HCT116 (cell line): ENCODE measurements at regions not wholly inside any gene's neighbourhood (a gene's known extent, or its start where the extent isn't known, plus 50 kb on each side); places are given as distances from the start of the nearest gene placed in this dataset.

ENCODE experiments used
- ATAC-seq: fragments of 200-7000 bp; cut with Tn5 transposase; 2 replicates; pipeline ENCODE4 v1.9.1; 2020; ENCODE audit warnings: mild to moderate bottlenecking, moderate library complexity
- BruUV-seq: library from RNA; stranded (reverse); fragments of 400-500 nt; replicated peaks from 2 replicates; lab custom pipeline; 2021; lab: Mats Ljungman, UMichigan
- CTCF ChIA-PET: fragments of 300-600 bp; sonication (Branson Sonifier 250); formaldehyde crosslinking; loops from one replicate; lab custom pipeline; 2021; ENCODE audit warnings: antibody characterized with exemption; lab: Charles Lee
- POLR2A ChIA-PET: fragments of 300-600, 350-600 bp; sonication (Branson Sonifier 250); formaldehyde crosslinking; loops from one replicate; lab custom pipeline; 2021; ENCODE audit warnings: antibody characterized with exemption; lab: Charles Lee
- RAD21 ChIA-PET, 2 experiments: fragments of 300-600 bp; sonication (Branson Sonifier 250); formaldehyde crosslinking; loops; one replicate each; lab custom pipeline; 2023; ENCODE audit warnings: low total read pairs in 2 of 2; ENCODE audit not compliant: uncharacterized antibody in 2 of 2, unreplicated experiment in 2 of 2, low non-redundant PET in 1 of 2; lab: Charles Lee
- DNase-seq: peaks from one replicate; pipeline ENCODE4 v3.0.0-alpha.2; 2010; ENCODE audit warnings: low read depth, low spot score
- H2AFZ ChIP-seq: fragments of 200-600 bp; shearing (Covaris generic), sonication (generic); 2 replicates; pipeline ENCODE4 v1.6.1; 2017; ENCODE audit warnings: low read depth, mixed run types, mixed read lengths, antibody characterized with exemption, low read length; ENCODE audit not compliant: poor library complexity, severe bottlenecking
- H3K27ac ChIP-seq: 2 replicates; pipeline ENCODE4 v1.5.1; 2012; ENCODE audit warnings: low read depth, low read length
- H3K27me3 ChIP-seq: fragments of 200-600 bp; sonication (generic); 2 replicates; pipeline ENCODE4 v1.6.1; 2016; ENCODE audit warnings: mixed run types, low read length, mixed read lengths; ENCODE audit not compliant: insufficient read depth
- H3K36me3 ChIP-seq, 2 experiments: fragments of 200-500 bp in 1 of 2; fragments of 200-600 bp in 1 of 2; sonication (Bioruptor generic) in 1 of 2; sonication (generic) in 1 of 2; 2 replicates each; pipeline versions ENCODE4 v1.5.1 to v1.6.1; 2014 to 2016; ENCODE audit warnings: low read length in 2 of 2, inconsistent platforms in 1 of 2, mixed read lengths in 1 of 2, mixed run types in 1 of 2; ENCODE audit not compliant: insufficient read depth in 2 of 2, control insufficient read depth in 1 of 2
- H3K4me1 ChIP-seq, 2 experiments: fragments of 200-600 bp in 1 of 2; sonication (generic) in 1 of 2; 2 replicates each; pipeline versions ENCODE4 v1.5.1 to v1.6.1; 2012 to 2017; ENCODE audit warnings: low read length in 2 of 2, inconsistent platforms in 1 of 2, mild to moderate bottlenecking in 1 of 2, mixed read lengths in 1 of 2, mixed run types in 1 of 2, moderate library complexity in 1 of 2; ENCODE audit not compliant: insufficient read depth in 2 of 2, control insufficient read depth in 1 of 2
- H3K4me2 ChIP-seq: fragments of 200-600 bp; sonication (generic); 2 replicates; pipeline ENCODE4 v1.6.1; 2017; ENCODE audit warnings: mixed run types, low read length, mixed read lengths
- H3K4me3 ChIP-seq, 2 experiments: fragments of 200-600 bp in 1 of 2; sonication (generic) in 1 of 2; replicated peaks in 1 of 2; 2 replicates each; pipeline ENCODE4 v1.5.1; 2011 to 2016; ENCODE audit warnings: low read length in 2 of 2, control low read depth in 1 of 2, low read depth in 1 of 2, mild to moderate bottlenecking in 1 of 2, mixed read lengths in 1 of 2, mixed run types in 1 of 2
- H3K79me2 ChIP-seq: fragments of 200-600 bp; sonication (generic); 2 replicates; pipeline ENCODE4 v1.6.1; 2017; ENCODE audit warnings: mild to moderate bottlenecking, mixed run types, low read length, moderate library complexity, mixed read lengths; ENCODE audit not compliant: insufficient read depth
- H3K9ac ChIP-seq: fragments of 200-600 bp; sonication (generic); 2 replicates; pipeline ENCODE4 v1.6.1; 2016; ENCODE audit warnings: low read length, mixed read lengths
- H3K9me2 ChIP-seq: fragments of 200-600 bp; sonication (generic), shearing (Covaris generic); 2 replicates; pipeline ENCODE4 v1.6.1; 2017; ENCODE audit warnings: mixed run types, mild to moderate bottlenecking, moderate library complexity; ENCODE audit not compliant: insufficient read depth
- H3K9me3 ChIP-seq, 2 experiments: fragments of 200-500 bp in 1 of 2; fragments of 200-600 bp in 1 of 2; sonication (Bioruptor generic) in 1 of 2; sonication (generic) in 1 of 2; 2 replicates each; pipeline ENCODE4 v1.6.1; 2014 to 2017; ENCODE audit warnings: low read length in 2 of 2, mixed read lengths in 2 of 2, inconsistent platforms in 1 of 2, low read depth in 1 of 2, mild to moderate bottlenecking in 1 of 2, mixed run types in 1 of 2, moderate library complexity in 1 of 2; ENCODE audit not compliant: control insufficient read depth in 1 of 2, insufficient read depth in 1 of 2
- H4K20me1 ChIP-seq: fragments of 200-600 bp; sonication (generic), shearing (Covaris generic); 2 replicates; pipeline ENCODE4 v1.6.1; 2017; ENCODE audit warnings: mixed run types, mild to moderate bottlenecking, moderate library complexity; ENCODE audit not compliant: insufficient read depth
- ELF1 ChIP-seq: IDR thresholded peaks from 2 replicates; pipeline ENCODE4 v1.6.1; 2012; ENCODE audit warnings: low read depth, borderline replicate concordance
- EZH2 ChIP-seq: fragments of 200-600 bp; sonication (generic); IDR thresholded peaks from 2 replicates; pipeline ENCODE4 v1.6.1; 2017; ENCODE audit warnings: antibody characterized with exemption, mixed run types
- EZH2phosphoT487 ChIP-seq: fragments of 200-600 bp; IDR thresholded peaks from 2 replicates; pipeline ENCODE4 v1.6.1; 2018; ENCODE audit warnings: antibody characterized with exemption, borderline replicate concordance
- JUND ChIP-seq: IDR thresholded peaks from 2 replicates; pipeline ENCODE4 v1.6.1; 2012
- MAX ChIP-seq: IDR thresholded peaks from 2 replicates; pipeline ENCODE4 v1.6.1; 2012
- POLR2A ChIP-seq: IDR thresholded peaks from 2 replicates; pipeline ENCODE4 v1.7.0; 2011; ENCODE audit warnings: borderline replicate concordance; ENCODE audit not compliant: insufficient read depth, insufficient read length; ENCODE audit errors: extremely low read depth
- POLR2AphosphoS5 ChIP-seq: IDR thresholded peaks from 2 replicates; pipeline ENCODE4 v1.6.1; 2011; ENCODE audit warnings: mild to moderate bottlenecking, low read depth, low read length, moderate library complexity
- RAD21 ChIP-seq: IDR thresholded peaks from 2 replicates; pipeline ENCODE4 v1.6.1; 2012; ENCODE audit warnings: low read depth, mild to moderate bottlenecking
- REST ChIP-seq: IDR thresholded peaks from 2 replicates; pipeline ENCODE4 v1.6.1; 2012; ENCODE audit warnings: low read depth
- intact Hi-C: fragments of 100-400 bp; cut with micrococcal nuclease; formaldehyde crosslinking; loops from 2 replicates; pipeline ENCODE4 v1.10.0; 2022
- TF ChIP-seq, protein P1 (sequence below): IDR thresholded peaks from 2 replicates; pipeline ENCODE4 v1.6.1; 2012

DNA sequence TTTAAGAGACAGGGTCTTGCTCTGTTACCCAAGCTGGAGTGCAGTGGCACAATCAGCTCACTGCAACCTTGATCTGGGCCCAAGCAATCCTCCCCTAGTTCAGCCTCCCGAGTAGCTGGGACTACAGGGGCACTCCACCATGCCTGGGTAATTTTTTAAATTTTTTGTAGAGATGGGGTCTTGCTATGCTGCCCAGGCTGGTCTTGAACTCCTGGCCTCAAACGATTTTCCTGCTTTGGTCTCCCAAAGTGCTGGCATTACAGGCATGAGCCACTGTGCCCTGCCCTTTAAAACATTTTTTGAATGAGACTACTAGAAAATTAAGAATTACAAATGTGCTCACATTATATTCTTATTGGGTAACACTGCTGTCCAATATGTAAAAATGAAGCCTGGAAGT lies 161.7 kb upstream of the FAM20A start:
- intact Hi-C loops, result loop anchor here (5.0 to 10.0 kb wide), 2 partner anchors 798 to 1046 kb away; partner anchors contain the start of gene NOL11
- BruUV-seq, result no TSS peak
- H3K27ac ChIP-seq, result no peak overlapping the region

More for the DNA sequence above, 161.7 kb upstream of the FAM20A start:
- ATAC-seq (no peak), DNase-seq (no peak)
- Histone ChIP-seq H3K36me3 (no peaks in the 10 kb centered on the region), H2AFZ (no peak overlapping the region), H4K20me1 (no peaks in the 10 kb centered on the region), H3K9me3 (no peaks in the 10 kb centered on the region), H3K4me2 (no peak overlapping the region), H3K4me1 (peaks cover 8 to 15% of the 10 kb centered on the region in 2 experiments; a peak in 3 of 4 replicates), H3K4me3 (no peak overlapping the region), H3K9ac (no peak overlapping the region), H3K9me2 (no peaks in the 10 kb centered on the region), H3K79me2 (no peaks in the 10 kb centered on the region), H3K27me3 (no peaks in the 10 kb centered on the region)
- ChIA-PET POLR2A (no interaction called here), CTCF (interaction anchor here (1.3 to 1.8 kb wide), 2 partner anchors 9 to 296 kb away, joined by 3 to 5 read pairs; no protein-coding TSS in a partner anchor), RAD21 (no interaction called here)
- TF ChIP-seq MAX (no peak), REST (no peak), EZH2phosphoT487 (no peak), POLR2A (no peak), EZH2 (no peak), JUND (no peak), ELF1 (no peak), RAD21 (no peak), POLR2AphosphoS5 (no peak)
- TF ChIP-seq, protein P1, sequence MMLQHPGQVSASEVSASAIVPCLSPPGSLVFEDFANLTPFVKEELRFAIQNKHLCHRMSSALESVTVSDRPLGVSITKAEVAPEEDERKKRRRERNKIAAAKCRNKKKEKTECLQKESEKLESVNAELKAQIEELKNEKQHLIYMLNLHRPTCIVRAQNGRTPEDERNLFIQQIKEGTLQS, result no peak
